Pancreas (tissue), 10 donors: ENCODE measurements at regions not wholly inside any gene's neighbourhood (a gene's known extent, or its start where the extent isn't known, plus 50 kb on each side); places are given as distances from the start of the nearest gene placed in this dataset.
"Not testable (repeated sequence)": the region's sequence is repeated elsewhere in the genome, so short reads cannot be mapped to it uniquely, and the experiment has no call there.

Experiments
- ATAC-seq, 4 donors: fragments of 200-7000 bp; cut with Tn5 transposase; one replicate each; pipeline versions ENCODE4 v1.8.0 to v1.9.1; 2020; ENCODE audit warnings: mild to moderate bottlenecking in 4 of 4, moderate library complexity in 4 of 4
- DNase-seq, 6 donors: peaks; one replicate each; pipeline ENCODE4 v3.0.0-alpha.2; 2020
- FAIRE-seq: peaks from 2 replicates; lab custom pipeline; 2012; peaks lifted over from hg19 to GRCh38; lab: Jason Lieb, UNC
- H3K27ac ChIP-seq, 4 donors: fragments of 200-600 bp; sonication (generic); 1 replicate in 3 of 4; 2 replicates in 1 of 4; pipeline versions ENCODE4 v1.5.0 to v1.8.0; 2020
- H3K27me3 ChIP-seq, 4 donors: fragments of 200-600 bp; one replicate each; pipeline ENCODE4 v1.8.0; 2021
- H3K36me3 ChIP-seq, 3 donors: fragments of 200-600 bp; sonication (generic) in 1 of 3; one replicate each; pipeline versions ENCODE4 v1.5.0 to v1.8.0; 2020 to 2021
- H3K4me1 ChIP-seq, 3 donors: fragments of 200-600 bp; one replicate each; pipeline ENCODE4 v1.8.0; 2021
- H3K4me3 ChIP-seq, 4 donors: fragments of 200-600 bp; sonication (generic) in 2 of 4; one replicate each; pipeline versions ENCODE4 v1.5.0 to v1.8.0; 2020 to 2021
- H3K9me3 ChIP-seq, 4 donors: fragments of 200-600 bp; one replicate each; pipeline ENCODE4 v1.8.0; 2021
- WGBS, 2 donors: extraction: QIAGEN DNeasy Blood & Tissue Kit; methylation state at CpG; one replicate each; pipeline ENCODE4 v1.1.7; 2013; 5-methylcytosine and 5-hydroxymethylcytosine counted together
- intact Hi-C, 3 donors: fragments of 100-400 bp; cut with DNase I; formaldehyde crosslinking; loops; one replicate each; pipeline versions ENCODE4 v1.11.1 to v1.14.2; 2022
- TF ChIP-seq, protein P1 (sequence below), 4 donors: fragments of 200-600 bp; sonication (generic) in 3 of 4; IDR thresholded peaks; one replicate each; pipeline versions ENCODE4 v1.5.0 to v1.8.0; 2021; ENCODE audit warnings: antibody characterized with exemption in 4 of 4
- donor health status: healthy with polysubstance abuse.
- donor health status: DM: no; HTN: no; CAD: no; lungs with moderate emphysema.
- donor health status: DM: no; HTN: no; CAD: no.
- donor health status: control.
- donor health status: control.
- donor health status: Bipolar disorder and iron deficiency.
- donor health status: DM: yes; HTN: yes; CAD: no.
- donor health status: DM: no; HTN: no; CAD: no.
- donor health status: DM: no; HTN: no; CAD: no.
- donor health status: DM: yes; HTN: yes; CAD: no.

DNA sequence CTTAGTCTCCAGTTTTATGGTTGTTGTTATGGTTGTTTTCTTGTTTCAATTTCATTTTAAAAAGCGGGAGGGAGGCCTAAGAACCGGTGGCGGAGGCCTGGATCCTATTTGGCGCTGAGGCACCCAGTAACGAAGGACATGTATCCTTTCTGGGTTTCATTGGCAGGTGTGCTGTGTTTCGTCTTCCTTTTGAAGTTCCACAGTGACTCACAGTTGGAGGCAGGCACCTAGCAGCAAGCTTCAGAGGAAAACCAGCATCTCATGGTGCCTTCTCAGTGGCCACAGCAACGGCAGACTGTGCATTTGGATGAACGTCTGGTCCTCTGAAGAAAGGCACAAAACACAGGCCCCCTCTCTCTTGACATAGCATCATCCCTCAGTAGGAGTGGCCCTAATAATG is 697.2 kb downstream of the EFNB2 start:
- TF ChIP-seq, protein P1, sequence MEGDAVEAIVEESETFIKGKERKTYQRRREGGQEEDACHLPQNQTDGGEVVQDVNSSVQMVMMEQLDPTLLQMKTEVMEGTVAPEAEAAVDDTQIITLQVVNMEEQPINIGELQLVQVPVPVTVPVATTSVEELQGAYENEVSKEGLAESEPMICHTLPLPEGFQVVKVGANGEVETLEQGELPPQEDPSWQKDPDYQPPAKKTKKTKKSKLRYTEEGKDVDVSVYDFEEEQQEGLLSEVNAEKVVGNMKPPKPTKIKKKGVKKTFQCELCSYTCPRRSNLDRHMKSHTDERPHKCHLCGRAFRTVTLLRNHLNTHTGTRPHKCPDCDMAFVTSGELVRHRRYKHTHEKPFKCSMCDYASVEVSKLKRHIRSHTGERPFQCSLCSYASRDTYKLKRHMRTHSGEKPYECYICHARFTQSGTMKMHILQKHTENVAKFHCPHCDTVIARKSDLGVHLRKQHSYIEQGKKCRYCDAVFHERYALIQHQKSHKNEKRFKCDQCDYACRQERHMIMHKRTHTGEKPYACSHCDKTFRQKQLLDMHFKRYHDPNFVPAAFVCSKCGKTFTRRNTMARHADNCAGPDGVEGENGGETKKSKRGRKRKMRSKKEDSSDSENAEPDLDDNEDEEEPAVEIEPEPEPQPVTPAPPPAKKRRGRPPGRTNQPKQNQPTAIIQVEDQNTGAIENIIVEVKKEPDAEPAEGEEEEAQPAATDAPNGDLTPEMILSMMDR (IDR thresholded peaks at IDR 0.05), result no peak
- FAIRE-seq (no peak), DNase-seq (no peak), ATAC-seq (no peak)
- H3K27ac ChIP-seq, result no peak overlapping the region
- H3K4me3 ChIP-seq, result no peak overlapping the region
- 83 to 91% methylated on average over 8 of the region's 8 CpGs for WGBS, 2 donors
- H3K36me3 ChIP-seq, result no peaks in the 10 kb centered on the region
- H3K27me3 ChIP-seq, result no peaks in the 10 kb centered on the region
- intact Hi-C loops, result no loop called here
- no peaks in the 10 kb centered on the region for H3K4me1 ChIP-seq
- no peaks in the 10 kb centered on the region for H3K9me3 ChIP-seq

DNA sequence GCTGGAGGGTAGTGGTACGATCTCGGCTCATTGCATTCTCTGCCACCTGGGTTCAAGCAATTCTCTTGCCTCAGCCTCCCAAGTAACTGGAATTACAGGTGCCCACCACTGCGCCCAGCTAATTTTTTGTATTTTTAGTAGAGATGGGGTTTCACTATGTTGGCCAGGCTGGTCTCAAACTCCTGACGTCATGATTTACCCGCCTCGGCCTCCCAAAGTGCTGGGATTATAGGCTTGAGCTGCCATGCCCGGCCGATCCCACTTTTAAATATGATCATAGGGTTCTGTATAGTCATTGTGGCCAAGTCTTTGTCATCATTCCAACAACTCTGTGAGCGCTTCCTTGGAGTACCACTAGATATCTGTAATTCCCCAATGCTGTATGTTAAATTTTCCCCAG is 698.2 kb downstream of the EFNB2 start:
- H3K27me3 ChIP-seq, H3K36me3 ChIP-seq, H3K4me1 ChIP-seq, FAIRE-seq, H3K9me3 ChIP-seq, H3K27ac ChIP-seq, H3K4me3 ChIP-seq, ATAC-seq, intact Hi-C loops, DNase-seq: not testable (repeated sequence)
- WGBS, 2 donors, result 92 to 96% methylated on average over 9 of the region's 9 CpGs

DNA sequence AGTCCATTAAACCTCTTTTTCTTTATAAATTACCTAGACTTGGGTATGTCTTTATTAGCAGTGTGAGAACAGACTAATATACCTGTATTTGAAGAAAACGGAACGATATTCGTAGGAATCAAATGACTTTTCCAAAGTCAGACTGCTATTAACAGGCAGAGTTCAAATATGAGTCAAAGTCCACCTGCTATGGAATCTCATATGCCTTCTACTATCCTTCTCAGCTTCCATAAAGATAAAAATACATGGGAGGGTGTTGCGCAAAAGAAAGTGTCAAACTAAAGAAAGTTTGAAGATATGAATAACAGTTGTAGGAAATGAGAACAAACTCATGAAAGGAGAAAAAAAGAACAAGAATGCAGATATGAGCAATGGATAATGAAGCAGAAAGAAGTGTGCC is 704.6 kb downstream of the EFNB2 start:
- no peaks in the 10 kb centered on the region for H3K27me3 ChIP-seq
- 35 to 45% methylated on average over 4 of the region's 4 CpGs for WGBS, 2 donors
- H3K36me3 ChIP-seq, result no peaks in the 10 kb centered on the region
- H3K4me3 ChIP-seq, result no peak overlapping the region
- no peaks in the 10 kb centered on the region for H3K9me3 ChIP-seq
- H3K27ac ChIP-seq, result no peak overlapping the region
- DNase-seq (no peak), ATAC-seq (no peak), FAIRE-seq (no peak)
- intact Hi-C loops, result no loop called here
- TF ChIP-seq, protein P1 (IDR thresholded peaks at IDR 0.05), result no peak
- no peaks in the 10 kb centered on the region for H3K4me1 ChIP-seq

DNA sequence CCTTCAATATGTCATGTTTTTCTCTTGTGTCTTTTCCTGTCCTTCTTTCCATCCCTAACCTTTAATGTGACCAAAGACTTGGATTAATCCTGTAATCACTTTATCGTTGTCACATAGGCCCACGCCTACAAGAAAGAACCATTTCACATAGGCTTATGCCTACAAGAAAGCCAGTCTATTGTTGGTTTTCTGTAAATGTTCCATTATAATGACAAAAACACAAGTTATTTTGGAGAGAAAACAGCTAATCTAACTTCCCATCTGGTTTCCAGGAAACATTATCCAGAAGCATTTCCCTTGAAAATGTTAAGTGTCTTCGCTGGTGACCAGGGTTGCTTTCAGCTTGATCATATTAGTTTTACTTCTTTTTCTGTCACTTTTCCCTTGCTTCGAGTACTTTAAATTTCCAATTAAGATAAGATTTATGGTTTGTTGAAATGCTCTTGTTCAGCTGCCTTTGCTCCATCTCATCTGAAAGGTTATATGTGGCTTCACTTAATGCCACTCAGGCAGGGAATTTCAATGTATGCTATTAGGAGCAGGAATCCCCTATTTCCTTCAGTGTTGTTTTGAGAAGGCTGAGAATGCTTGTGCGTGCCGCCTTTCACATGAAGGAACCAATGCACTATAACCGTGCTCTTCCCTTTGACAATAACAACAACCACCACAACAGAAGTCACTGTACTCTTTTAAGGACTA is 708.2 kb downstream of the EFNB2 start:
- Histone ChIP-seq H3K27me3 (no peaks in the 10 kb centered on the region), H3K4me3 (no peak overlapping the region), H3K36me3 (no peaks in the 10 kb centered on the region), H3K4me1 (no peaks in the 10 kb centered on the region), H3K27ac (no peak overlapping the region), H3K9me3 (no peaks in the 10 kb centered on the region)
- intact Hi-C loops, result no loop called here
- FAIRE-seq (no peak), DNase-seq (no peak), ATAC-seq (no peak)
- WGBS, 2 donors, result 76 to 81% methylated on average over 7 of the region's 7 CpGs
- TF ChIP-seq, protein P1 (IDR thresholded peaks at IDR 0.05), result no peak

DNA sequence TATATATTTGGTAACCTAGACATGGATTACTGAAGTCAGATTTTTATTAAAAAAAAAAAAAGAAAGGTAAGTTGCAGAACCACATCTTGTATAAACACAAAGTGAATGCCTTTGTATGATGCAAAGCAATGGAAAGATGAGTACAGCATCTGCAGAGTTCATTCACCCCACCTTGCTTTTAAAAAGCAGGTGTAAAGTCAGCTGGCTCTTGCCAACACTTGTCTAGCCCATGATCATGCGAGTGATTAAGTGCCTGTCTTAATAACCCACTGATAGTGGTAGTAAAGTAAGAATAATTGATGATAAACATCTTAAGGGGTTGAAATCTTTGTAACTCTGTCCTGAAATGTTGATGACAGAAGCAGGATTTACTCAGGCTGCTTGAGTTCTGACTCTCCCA is 710.4 kb downstream of the EFNB2 start:
- DNase-seq (no peak), ATAC-seq (no peak), FAIRE-seq (no peak)
- TF ChIP-seq, protein P1 (IDR thresholded peaks at IDR 0.05), result no peak
- H3K9me3 ChIP-seq, result no peaks in the 10 kb centered on the region
- no peaks in the 10 kb centered on the region for H3K4me1 ChIP-seq
- no peak overlapping the region for H3K27ac ChIP-seq
- H3K4me3 ChIP-seq, result no peak overlapping the region
- H3K27me3 ChIP-seq, result no peaks in the 10 kb centered on the region
- intact Hi-C loops, result no loop called here
- H3K36me3 ChIP-seq, result no peaks in the 10 kb centered on the region
- WGBS, 2 donors, result 67 to 83% methylated on average over 1 of the region's 1 CpG
